ENCODE measurements at regions not wholly inside any gene's neighbourhood (a gene's known extent, or its start where the extent isn't known, plus 50 kb on each side); places are given as distances from the start of the nearest gene placed in this dataset.

DNA sequence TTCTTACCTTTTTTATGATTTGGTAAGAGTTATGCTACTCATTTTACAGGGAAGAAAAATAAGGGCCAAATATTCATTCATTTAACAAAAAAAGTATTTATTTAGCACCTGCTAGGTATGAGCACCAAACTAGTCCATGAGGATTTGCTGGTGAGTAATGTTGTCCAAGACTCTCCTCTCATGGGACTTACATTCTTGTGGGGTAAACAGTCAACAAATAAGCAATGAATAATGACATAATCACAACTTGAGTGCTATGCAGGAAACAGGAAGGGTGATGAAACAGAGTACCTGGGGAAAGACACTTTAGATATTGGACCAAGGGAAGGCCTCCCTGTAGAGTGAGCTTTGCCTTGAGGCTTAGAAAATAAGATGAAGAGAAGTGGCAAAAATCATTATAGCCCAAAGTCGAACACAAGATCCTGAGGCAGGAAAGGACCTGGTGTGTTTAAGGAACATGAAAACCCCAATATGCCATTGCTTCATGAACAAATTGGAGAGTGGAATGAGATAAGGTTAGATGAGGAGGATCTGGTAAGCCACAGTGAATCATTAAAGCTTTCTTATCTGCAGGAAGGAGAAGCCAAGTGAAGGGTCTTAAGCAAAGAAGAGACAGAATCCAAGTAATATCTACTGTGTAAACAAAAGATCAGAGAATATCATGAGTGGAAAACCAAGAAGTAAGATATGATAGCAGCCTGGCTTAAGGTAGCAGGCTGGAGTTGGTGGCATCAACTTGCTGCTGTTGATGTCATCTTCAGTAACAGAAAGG is 294.5 kb upstream of the NBEA start:
- H3K36me3 ChIP-seq (ENCODE audit: control insufficient read depth in 2 of 2, insufficient read depth in 1 of 2, low read length in 2 of 2): no peaks in the 10 kb centered on the region
- H3K4me3 ChIP-seq (ENCODE audit: low read depth, low read length): no peak overlapping the region
- no peaks in the 10 kb centered on the region for H3K4me1 ChIP-seq (ENCODE audit: control insufficient read depth, insufficient read depth, low read length)
- ChIA-PET POLR2A (no interaction called here), CTCF (no interaction called here)
- H3K27ac ChIP-seq (ENCODE audit: extremely low read depth, low read depth, low read length): no peak overlapping the region
- H3K9me3 ChIP-seq (ENCODE audit: control insufficient read depth, insufficient read depth, low read depth, low read length): no peaks in the 10 kb centered on the region
- TF ChIP-seq ZNF791 (tag by site-specific recombination; IDR thresholded peaks at IDR 0.05) (no peak), HOXD13 (CRISPR knock-in tag; IDR thresholded peaks at IDR 0.05; ENCODE audit: borderline replicate concordance) (no peak), ZNF10 (tag by site-specific recombination; IDR thresholded peaks at IDR 0.05) (no peak), ZNF518A (tag by site-specific recombination; conservative IDR thresholded peaks at IDR 0.05; ENCODE audit: low read depth) (no peak), ZNF366 (tag by site-specific recombination; conservative IDR thresholded peaks at IDR 0.05) (no peak), KLF10 (tag by site-specific recombination; IDR thresholded peaks at IDR 0.05) (no peak), ZNF600 (tag by site-specific recombination; IDR thresholded peaks at IDR 0.05) (no peak), HOXC10 (CRISPR knock-in tag; IDR thresholded peaks at IDR 0.05) (no peak), ZNF354C (tag by site-specific recombination; IDR thresholded peaks at IDR 0.05; ENCODE audit: borderline replicate concordance, low read depth) (no peak), ZNF114 (tag by site-specific recombination; IDR thresholded peaks at IDR 0.05) (no peak), SP7 (tag by site-specific recombination; IDR thresholded peaks at IDR 0.05) (no peak), ZNF214 (tag by site-specific recombination; IDR thresholded peaks at IDR 0.05; ENCODE audit: borderline replicate concordance) (no peak), ZNF433 (tag by site-specific recombination; IDR thresholded peaks at IDR 0.05; ENCODE audit: low read depth) (no peak), ZNF530 (tag by site-specific recombination; IDR thresholded peaks at IDR 0.05; ENCODE audit: low read depth) (no peak), ZNF155 (tag by site-specific recombination; IDR thresholded peaks at IDR 0.05) (no peak)
- TF ChIP-seq, protein P1, sequence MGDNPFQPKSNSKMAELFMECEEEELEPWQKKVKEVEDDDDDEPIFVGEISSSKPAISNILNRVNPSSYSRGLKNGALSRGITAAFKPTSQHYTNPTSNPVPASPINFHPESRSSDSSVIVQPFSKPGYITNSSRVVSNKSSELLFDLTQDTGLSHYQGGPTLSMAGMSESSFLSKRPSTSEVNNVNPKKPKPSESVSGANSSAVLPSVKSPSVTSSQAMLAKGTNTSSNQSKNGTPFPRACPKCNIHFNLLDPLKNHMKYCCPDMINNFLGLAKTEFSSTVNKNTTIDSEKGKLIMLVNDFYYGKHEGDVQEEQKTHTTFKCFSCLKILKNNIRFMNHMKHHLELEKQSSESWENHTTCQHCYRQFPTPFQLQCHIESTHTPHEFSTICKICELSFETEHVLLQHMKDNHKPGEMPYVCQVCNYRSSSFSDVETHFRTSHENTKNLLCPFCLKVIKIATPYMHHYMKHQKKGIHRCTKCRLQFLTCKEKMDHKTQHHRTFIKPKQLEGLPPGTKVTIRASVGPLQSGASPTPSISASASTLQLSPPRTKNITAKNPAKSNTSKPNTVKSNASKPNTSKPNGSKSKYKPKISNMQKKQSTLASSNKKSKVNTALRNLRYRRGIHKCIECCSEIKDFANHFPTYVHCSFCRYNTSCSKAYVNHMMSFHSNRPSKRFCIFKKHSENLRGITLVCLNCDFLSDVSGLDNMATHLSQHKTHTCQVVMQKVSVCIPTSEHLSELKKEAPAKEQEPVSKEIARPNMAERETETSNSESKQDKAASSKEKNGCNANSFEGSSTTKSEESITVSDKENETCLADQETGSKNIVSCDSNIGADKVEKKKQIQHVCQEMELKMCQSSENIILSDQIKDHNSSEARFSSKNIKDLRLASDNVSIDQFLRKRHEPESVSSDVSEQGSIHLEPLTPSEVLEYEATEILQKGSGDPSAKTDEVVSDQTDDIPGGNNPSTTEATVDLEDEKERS (tag by site-specific recombination; IDR thresholded peaks at IDR 0.05): no peak

GRCh38 chr13:34654203-34654602 is 287.9 kb upstream of the NBEA start:
- POLR2A ChIA-PET: no interaction called here
- TF ChIP-seq, protein P2, sequence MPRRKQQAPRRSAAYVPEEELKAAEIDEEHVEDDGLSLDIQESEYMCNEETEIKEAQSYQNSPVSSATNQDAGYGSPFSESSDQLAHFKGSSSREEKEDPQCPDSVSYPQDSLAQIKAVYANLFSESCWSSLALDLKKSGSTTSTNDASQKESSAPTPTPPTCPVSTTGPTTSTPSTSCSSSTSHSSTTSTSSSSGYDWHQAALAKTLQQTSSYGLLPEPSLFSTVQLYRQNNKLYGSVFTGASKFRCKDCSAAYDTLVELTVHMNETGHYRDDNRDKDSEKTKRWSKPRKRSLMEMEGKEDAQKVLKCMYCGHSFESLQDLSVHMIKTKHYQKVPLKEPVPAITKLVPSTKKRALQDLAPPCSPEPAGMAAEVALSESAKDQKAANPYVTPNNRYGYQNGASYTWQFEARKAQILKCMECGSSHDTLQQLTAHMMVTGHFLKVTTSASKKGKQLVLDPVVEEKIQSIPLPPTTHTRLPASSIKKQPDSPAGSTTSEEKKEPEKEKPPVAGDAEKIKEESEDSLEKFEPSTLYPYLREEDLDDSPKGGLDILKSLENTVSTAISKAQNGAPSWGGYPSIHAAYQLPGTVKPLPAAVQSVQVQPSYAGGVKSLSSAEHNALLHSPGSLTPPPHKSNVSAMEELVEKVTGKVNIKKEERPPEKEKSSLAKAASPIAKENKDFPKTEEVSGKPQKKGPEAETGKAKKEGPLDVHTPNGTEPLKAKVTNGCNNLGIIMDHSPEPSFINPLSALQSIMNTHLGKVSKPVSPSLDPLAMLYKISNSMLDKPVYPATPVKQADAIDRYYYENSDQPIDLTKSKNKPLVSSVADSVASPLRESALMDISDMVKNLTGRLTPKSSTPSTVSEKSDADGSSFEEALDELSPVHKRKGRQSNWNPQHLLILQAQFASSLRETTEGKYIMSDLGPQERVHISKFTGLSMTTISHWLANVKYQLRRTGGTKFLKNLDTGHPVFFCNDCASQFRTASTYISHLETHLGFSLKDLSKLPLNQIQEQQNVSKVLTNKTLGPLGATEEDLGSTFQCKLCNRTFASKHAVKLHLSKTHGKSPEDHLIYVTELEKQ (tag by site-specific recombination; IDR thresholded peaks at IDR 0.05; ENCODE audit: borderline replicate concordance): no peak
- TF ChIP-seq ZNF175 (tag by site-specific recombination; IDR thresholded peaks at IDR 0.05) (no peak), ZNF791 (tag by site-specific recombination; IDR thresholded peaks at IDR 0.05) (no peak), ZNF391 (tag by site-specific recombination; IDR thresholded peaks at IDR 0.05; ENCODE audit: borderline replicate concordance, low read depth) (no peak), CTCF (tag by site-specific recombination; IDR thresholded peaks at IDR 0.05) (no peak), ZNF621 (tag by site-specific recombination; IDR thresholded peaks at IDR 0.05) (no peak), ZNF629 (tag by site-specific recombination; IDR thresholded peaks at IDR 0.05) (no peak)

More at GRCh38 chr13:34654203-34654602, 287.9 kb upstream of the NBEA start:
- no peak overlapping the region for H3K27ac ChIP-seq (ENCODE audit: extremely low read depth, low read depth, low read length)
- H3K36me3 ChIP-seq (ENCODE audit: control insufficient read depth in 2 of 2, insufficient read depth in 1 of 2, low read length in 2 of 2): no peaks in the 10 kb centered on the region
- no peaks in the 10 kb centered on the region for H3K4me1 ChIP-seq (ENCODE audit: control insufficient read depth, insufficient read depth, low read length)
- CTCF ChIA-PET: interaction anchor here (0.7 kb wide), 1 partner anchor 845 kb away, joined by 3 read pairs; no protein-coding TSS in a partner anchor
- H3K9me3 ChIP-seq (ENCODE audit: control insufficient read depth, insufficient read depth, low read depth, low read length): no peaks in the 10 kb centered on the region
- H3K4me3 ChIP-seq (ENCODE audit: low read depth, low read length): no peak overlapping the region
